Mesenchymal stem cell (in vitro differentiated cells and primary cell): ENCODE measurements at regions not wholly inside any gene's neighbourhood (a gene's known extent, or its start where the extent isn't known, plus 50 kb on each side); places are given as distances from the start of the nearest gene placed in this dataset.

Experiments
- DNase-seq: peaks from one replicate; pipeline ENCODE4 v3.0.0-alpha.2; 2013
- H2AFZ ChIP-seq: one replicate; pipeline ENCODE4 v1.6.1; 2013; ENCODE audit warnings: low read depth, mild to moderate bottlenecking, control low read depth, inconsistent platforms, low read length, moderate library complexity
- H2AK5ac ChIP-seq: 2 replicates; pipeline ENCODE4 v1.6.1; 2013; ENCODE audit warnings: low read length, moderate library complexity, mild to moderate bottlenecking, inconsistent platforms; ENCODE audit not compliant: severe bottlenecking
- H2BK120ac ChIP-seq: one replicate; pipeline ENCODE4 v1.6.1; 2013; ENCODE audit warnings: low read depth, mild to moderate bottlenecking, inconsistent platforms, low read length, moderate library complexity
- H2BK12ac ChIP-seq, 2 experiments: one replicate each; pipeline ENCODE4 v1.6.1; 2013; ENCODE audit warnings: inconsistent platforms in 2 of 2, low read length in 2 of 2, mild to moderate bottlenecking in 2 of 2, moderate library complexity in 2 of 2, control low read depth in 1 of 2
- H2BK15ac ChIP-seq: one replicate; pipeline ENCODE4 v1.6.1; 2013; ENCODE audit warnings: mild to moderate bottlenecking, low read depth, inconsistent platforms; ENCODE audit not compliant: poor library complexity, severe bottlenecking
- H2BK5ac ChIP-seq: 2 replicates; pipeline ENCODE4 v1.6.1; 2013; ENCODE audit warnings: low read depth, mild to moderate bottlenecking, low read length, control low read depth, inconsistent platforms; ENCODE audit not compliant: poor library complexity, severe bottlenecking
- H3K14ac ChIP-seq, 2 experiments: one replicate each; pipeline ENCODE4 v1.6.1; 2013; ENCODE audit warnings: inconsistent platforms in 2 of 2, low read length in 2 of 2, control low read depth in 1 of 2, mild to moderate bottlenecking in 1 of 2, moderate library complexity in 1 of 2
- H3K18ac ChIP-seq, 2 experiments: one replicate each; pipeline ENCODE4 v1.6.1; 2013; ENCODE audit warnings: inconsistent platforms in 2 of 2, low read length in 2 of 2, control low read depth in 1 of 2, low read depth in 1 of 2, mild to moderate bottlenecking in 1 of 2
- H3K23ac ChIP-seq, 2 experiments: one replicate each; pipeline ENCODE4 v1.6.1; 2013; ENCODE audit warnings: inconsistent platforms in 2 of 2, low read length in 2 of 2, mild to moderate bottlenecking in 2 of 2, moderate library complexity in 2 of 2, control low read depth in 1 of 2
- H3K27ac ChIP-seq: 2 replicates; pipeline ENCODE4 v1.5.1; 2013; ENCODE audit warnings: mild to moderate bottlenecking, moderate library complexity, low read length, control low read depth, inconsistent platforms; ENCODE audit not compliant: poor library complexity, severe bottlenecking
- H3K27me3 ChIP-seq, 2 experiments: 2 replicates each; pipeline versions ENCODE4 v1.6.1 to v1.7.0; 2013; ENCODE audit warnings: low read length in 2 of 2, mild to moderate bottlenecking in 2 of 2, moderate library complexity in 2 of 2, control low read depth in 1 of 2, inconsistent platforms in 1 of 2; ENCODE audit not compliant: control insufficient read depth in 1 of 2, insufficient read depth in 1 of 2
- H3K36me3 ChIP-seq, 2 experiments: 2 replicates each; pipeline versions ENCODE4 v1.6.1 to v1.7.0; 2013; ENCODE audit warnings: low read length in 2 of 2, control low read depth in 1 of 2, inconsistent platforms in 1 of 2, low read depth in 1 of 2, mild to moderate bottlenecking in 1 of 2; ENCODE audit not compliant: insufficient read depth in 2 of 2, control insufficient read depth in 1 of 2
- H3K4ac ChIP-seq, 2 experiments: one replicate each; pipeline ENCODE4 v1.6.1; 2013; ENCODE audit warnings: inconsistent platforms in 2 of 2, low read length in 2 of 2, mild to moderate bottlenecking in 2 of 2, moderate library complexity in 2 of 2, control low read depth in 1 of 2, low read depth in 1 of 2
- H3K4me1 ChIP-seq: 2 replicates; pipeline ENCODE4 v1.6.1; 2013; ENCODE audit warnings: low read depth, low read length, control low read depth; ENCODE audit not compliant: control insufficient read depth, insufficient read depth
- H3K4me2 ChIP-seq: 2 replicates; pipeline ENCODE4 v1.6.1; 2013; ENCODE audit warnings: low read length, mild to moderate bottlenecking, inconsistent platforms; ENCODE audit not compliant: poor library complexity, severe bottlenecking
- H3K4me3 ChIP-seq, 2 experiments: 2 replicates each; pipeline versions ENCODE4 v1.5.1 to v1.7.0; 2013; ENCODE audit warnings: low read length in 2 of 2, mild to moderate bottlenecking in 2 of 2, control low read depth in 1 of 2, low read depth in 1 of 2; ENCODE audit not compliant: insufficient read depth in 1 of 2
- H3K79me1 ChIP-seq: replicated peaks from 2 replicates; pipeline ENCODE4 v1.6.1; 2013; ENCODE audit warnings: mild to moderate bottlenecking, control low read depth, low read length, inconsistent platforms; ENCODE audit not compliant: poor library complexity, severe bottlenecking
- H3K9ac ChIP-seq: 2 replicates; pipeline ENCODE4 v1.7.0; 2013; ENCODE audit warnings: mild to moderate bottlenecking, low read length, moderate library complexity
- H3K9me3 ChIP-seq: 2 replicates; pipeline ENCODE4 v1.7.0; 2013; ENCODE audit warnings: mild to moderate bottlenecking, low read length; ENCODE audit not compliant: control insufficient read depth
- H4K8ac ChIP-seq: one replicate; pipeline ENCODE4 v1.6.1; 2013; ENCODE audit warnings: inconsistent platforms, mild to moderate bottlenecking, low read length, moderate library complexity
- H4K91ac ChIP-seq: one replicate; pipeline ENCODE4 v1.6.1; 2013; ENCODE audit warnings: mild to moderate bottlenecking, low read length, inconsistent platforms
- WGBS: methylation state at CpG from one replicate; pipeline ENCODE4 v1.1.7; 2013; ENCODE audit warnings: mixed read lengths; 5-methylcytosine and 5-hydroxymethylcytosine counted together

- H2BK12ac ChIP-seq: no peak overlapping the region
- H2BK5ac ChIP-seq: no peak overlapping the region
- H4K8ac ChIP-seq: no peak overlapping the region
- no peak overlapping the region for H3K23ac ChIP-seq
- no peaks in the 10 kb centered on the region for H3K79me1 ChIP-seq
- no peak overlapping the region for H3K14ac ChIP-seq
- H3K27ac ChIP-seq: no peak overlapping the region
- H3K4me2 ChIP-seq: no peak overlapping the region
- H3K9me3 ChIP-seq: no peaks in the 10 kb centered on the region
- WGBS: 100% methylated on average over 1 of the region's 2 CpGs
- no peaks in the 10 kb centered on the region for H3K4me1 ChIP-seq
- no peak overlapping the region for H3K9ac ChIP-seq
- no peak overlapping the region for H2AK5ac ChIP-seq
- no peak overlapping the region for H2BK120ac ChIP-seq
- H4K91ac ChIP-seq: no peak overlapping the region
- H2BK15ac ChIP-seq: no peak overlapping the region
- no peaks in the 10 kb centered on the region for H3K36me3 ChIP-seq
- no peak overlapping the region for H3K4ac ChIP-seq
- DNase-seq: no peak
- no peak overlapping the region for H2AFZ ChIP-seq
- H3K27me3 ChIP-seq: no peaks in the 10 kb centered on the region
- no peak overlapping the region for H3K18ac ChIP-seq
- no peak overlapping the region for H3K4me3 ChIP-seq
Observed at GRCh38 chr12:72135021-72135301, 137.2 kb upstream of the TRHDE start.

- H3K4me2 ChIP-seq: no peak overlapping the region
- H3K4me1 ChIP-seq: no peaks in the 10 kb centered on the region
- H3K79me1 ChIP-seq: no peaks in the 10 kb centered on the region
- H2AFZ ChIP-seq: no peak overlapping the region
- no peak overlapping the region for H3K18ac ChIP-seq
- no peak overlapping the region for H3K27ac ChIP-seq
- H3K36me3 ChIP-seq: no peaks in the 10 kb centered on the region
- DNase-seq: no peak
- WGBS: 94% methylated on average over 5 of the region's 5 CpGs
- H2BK5ac ChIP-seq: no peak overlapping the region
- H4K8ac ChIP-seq: no peak overlapping the region
- no peak overlapping the region for H2BK120ac ChIP-seq
- no peak overlapping the region for H3K4me3 ChIP-seq
- H3K27me3 ChIP-seq: no peaks in the 10 kb centered on the region
- no peaks in the 10 kb centered on the region for H3K9me3 ChIP-seq
- H2AK5ac ChIP-seq: no peak overlapping the region
- H3K23ac ChIP-seq: no peak overlapping the region
- no peak overlapping the region for H3K14ac ChIP-seq
- no peak overlapping the region for H3K4ac ChIP-seq
- no peak overlapping the region for H3K9ac ChIP-seq
- H4K91ac ChIP-seq: no peak overlapping the region
- H2BK15ac ChIP-seq: no peak overlapping the region
- H2BK12ac ChIP-seq: no peak overlapping the region
Observed at GRCh38 chr12:72136792-72137191, 135.4 kb upstream of the TRHDE start.

- Histone ChIP-seq H3K27me3 (no peaks in the 10 kb centered on the region), H2BK15ac (no peak overlapping the region), H3K4me1 (no peaks in the 10 kb centered on the region), H3K9ac (no peak overlapping the region), H3K9me3 (peaks cover 3% of the 10 kb centered on the region), H4K91ac (no peak overlapping the region), H2BK5ac (no peak overlapping the region), H3K36me3 (no peaks in the 10 kb centered on the region), H2BK120ac (no peak overlapping the region), H2AFZ (no peak overlapping the region), H3K23ac (no peak overlapping the region), H2BK12ac (no peak overlapping the region), H3K14ac (no peak overlapping the region), H3K4me2 (no peak overlapping the region), H4K8ac (no peak overlapping the region), H3K4me3 (no peak overlapping the region), H3K27ac (no peak overlapping the region), H2AK5ac (no peak overlapping the region), H3K79me1 (no peaks in the 10 kb centered on the region), H3K4ac (no peak overlapping the region), H3K18ac (no peak overlapping the region)
- WGBS: 93% methylated on average over 1 of the region's 4 CpGs
- no peak for DNase-seq
Observed at GRCh38 chr12:72139411-72139810, 132.8 kb upstream of the TRHDE start.

GRCh38 chr12:72141381-72141780 is 130.8 kb upstream of the TRHDE start:
- DNase-seq: peak; percentile 2
- no peak overlapping the region for H3K23ac ChIP-seq
- H2BK5ac ChIP-seq: no peak overlapping the region
- H3K18ac ChIP-seq: no peak overlapping the region
- H2BK15ac ChIP-seq: no peak overlapping the region
- H3K79me1 ChIP-seq: no peaks in the 10 kb centered on the region
- 89% methylated on average over 1 of the region's 2 CpGs for WGBS
- H2BK120ac ChIP-seq: no peak overlapping the region
- H3K36me3 ChIP-seq: no peaks in the 10 kb centered on the region
- no peaks in the 10 kb centered on the region for H3K4me1 ChIP-seq
- H3K4ac ChIP-seq: no peak overlapping the region
- no peak overlapping the region for H4K8ac ChIP-seq
- no peak overlapping the region for H3K27ac ChIP-seq
- no peak overlapping the region for H2BK12ac ChIP-seq
- H3K9ac ChIP-seq: no peak overlapping the region
- H3K4me2 ChIP-seq: no peak overlapping the region
- H3K9me3 ChIP-seq: peaks cover 5% of the 10 kb centered on the region
- no peak overlapping the region for H2AFZ ChIP-seq
- H4K91ac ChIP-seq: no peak overlapping the region
- H3K4me3 ChIP-seq: no peak overlapping the region
- no peak overlapping the region for H3K14ac ChIP-seq
- no peaks in the 10 kb centered on the region for H3K27me3 ChIP-seq
- H2AK5ac ChIP-seq: no peak overlapping the region
